DOHH2 (cell line): ENCODE measurements at regions not wholly inside any gene's neighbourhood (a gene's known extent, or its start where the extent isn't known, plus 50 kb on each side); places are given as distances from the start of the nearest gene placed in this dataset.

Source experiments
- H3F3A ChIP-seq: fragments of 200-600 bp; sonication (generic), shearing (Covaris generic); 2 replicates; pipeline ENCODE4 v1.6.0; 2016; ENCODE audit warnings: antibody characterized with exemption, mild to moderate bottlenecking; ENCODE audit not compliant: control insufficient read depth, insufficient read depth
- H3K27ac ChIP-seq: fragments of 200-600 bp; sonication (generic); 2 replicates; pipeline ENCODE4 v1.5.1; 2014; ENCODE audit warnings: low read depth, mild to moderate bottlenecking, low read length, moderate library complexity
- H3K27me3 ChIP-seq: fragments of 200-600 bp; sonication (generic); 2 replicates; pipeline ENCODE4 v1.6.1; 2014; ENCODE audit warnings: mild to moderate bottlenecking, low read length, mixed read lengths; ENCODE audit not compliant: control insufficient read depth
- H3K36me3 ChIP-seq: fragments of 200-600 bp; sonication (generic); 2 replicates; pipeline ENCODE4 v1.6.1; 2014; ENCODE audit warnings: mild to moderate bottlenecking, low read length, moderate library complexity, mixed read lengths; ENCODE audit not compliant: control insufficient read depth
- H3K4me1 ChIP-seq: fragments of 200-600 bp; sonication (generic); 2 replicates; pipeline ENCODE4 v1.6.1; 2014; ENCODE audit warnings: mild to moderate bottlenecking, low read length, mixed read lengths; ENCODE audit not compliant: control insufficient read depth
- H3K4me2 ChIP-seq: fragments of 200-600 bp; sonication (generic); 2 replicates; pipeline ENCODE4 v1.6.0; 2014; ENCODE audit warnings: mild to moderate bottlenecking, low read length, moderate library complexity
- H3K4me3 ChIP-seq: fragments of 200-600 bp; sonication (generic); 2 replicates; pipeline ENCODE4 v1.5.1; 2014; ENCODE audit warnings: mild to moderate bottlenecking, low read length, mixed read lengths
- H3K79me2 ChIP-seq: fragments of 200-600 bp; sonication (generic); 2 replicates; pipeline ENCODE4 v1.6.1; 2014; ENCODE audit warnings: mild to moderate bottlenecking, low read length, mixed read lengths; ENCODE audit not compliant: control insufficient read depth
- H3K9me2 ChIP-seq: fragments of 200-600 bp; sonication (generic); replicated peaks from 2 replicates; pipeline ENCODE4 v1.6.1; 2014; ENCODE audit warnings: mild to moderate bottlenecking, low read length, mixed read lengths; ENCODE audit not compliant: control insufficient read depth
- H3K9me3 ChIP-seq: fragments of 200-600 bp; sonication (generic); 2 replicates; pipeline ENCODE4 v1.6.1; 2014; ENCODE audit warnings: antibody characterized with exemption, low read length, mixed read lengths; ENCODE audit not compliant: control insufficient read depth, insufficient read depth
- H4K20me1 ChIP-seq: fragments of 200-600 bp; sonication (generic); 2 replicates; pipeline ENCODE4 v1.6.0; 2014; ENCODE audit warnings: low read depth, mild to moderate bottlenecking, antibody characterized with exemption, low read length, moderate library complexity; ENCODE audit not compliant: control insufficient read depth, insufficient read depth
- CTCF ChIP-seq: fragments of 200-600 bp; sonication (generic); IDR thresholded peaks from one replicate; pipeline ENCODE4 v1.5.1; 2014; ENCODE audit warnings: antibody characterized with exemption, mild to moderate bottlenecking, low read depth, low read length; ENCODE audit not compliant: poor library complexity, severe bottlenecking
- EZH2phosphoT487 ChIP-seq: fragments of 200-600 bp; sonication (generic); IDR thresholded peaks from 2 replicates; pipeline ENCODE4 v1.6.1; 2017; ENCODE audit warnings: borderline replicate concordance, mild to moderate bottlenecking, antibody characterized with exemption, low read length, moderate library complexity, mixed read lengths

DNA sequence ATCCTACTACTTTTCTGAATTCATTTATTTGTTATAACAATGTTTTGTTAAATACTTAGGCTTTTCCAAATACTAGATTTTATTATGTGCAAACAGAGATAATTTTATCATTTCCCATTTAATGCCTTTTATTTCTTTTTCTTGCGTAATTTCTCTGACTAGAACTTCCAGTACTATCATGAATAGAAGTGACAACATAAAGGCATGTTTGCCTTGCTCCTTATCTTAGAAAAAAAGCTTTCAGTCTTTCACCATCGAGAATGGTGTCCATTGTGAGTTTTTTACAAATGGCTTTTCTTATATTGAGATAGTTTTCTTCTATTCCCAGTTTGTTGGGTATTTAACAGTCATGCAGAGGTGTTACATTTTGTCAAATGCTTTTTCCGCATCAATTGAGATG lies 453.1 kb upstream of the ZP4 start:
- no peaks in the 10 kb centered on the region for H3K9me3 ChIP-seq
- no peaks in the 10 kb centered on the region for H3K36me3 ChIP-seq
- H3K4me1 ChIP-seq: peaks cover 7% of the 10 kb centered on the region
- H3K4me2 ChIP-seq: no peak overlapping the region
- TF ChIP-seq EZH2phosphoT487: no peak
- no peak for TF ChIP-seq CTCF
- H3K4me3 ChIP-seq: no peak overlapping the region
- no peaks in the 10 kb centered on the region for H3F3A ChIP-seq
- H3K79me2 ChIP-seq: no peaks in the 10 kb centered on the region
- H4K20me1 ChIP-seq: no peaks in the 10 kb centered on the region
- no peaks in the 10 kb centered on the region for H3K27me3 ChIP-seq
- H3K9me2 ChIP-seq: no peaks in the 10 kb centered on the region
- H3K27ac ChIP-seq: no peak overlapping the region

- no peaks in the 10 kb centered on the region for H3K79me2 ChIP-seq
- no peaks in the 10 kb centered on the region for H3K27me3 ChIP-seq
- H3K27ac ChIP-seq: no peak overlapping the region
- no peak overlapping the region for H3K4me2 ChIP-seq
- no peaks in the 10 kb centered on the region for H3K9me2 ChIP-seq
- TF ChIP-seq CTCF (no peak), EZH2phosphoT487 (no peak)
- H3K36me3 ChIP-seq: no peaks in the 10 kb centered on the region
- H3F3A ChIP-seq: no peaks in the 10 kb centered on the region
- no peaks in the 10 kb centered on the region for H3K9me3 ChIP-seq
- H3K4me1 ChIP-seq: peaks cover 13% of the 10 kb centered on the region
- H3K4me3 ChIP-seq: no peak overlapping the region
- no peaks in the 10 kb centered on the region for H4K20me1 ChIP-seq
Observed at GRCh38 chr1:238341395-238341794, 450.7 kb upstream of the ZP4 start.

GRCh38 chr1:238340989-238341388 lies 450.3 kb upstream of the ZP4 start:
- Histone ChIP-seq H3K27me3 (no peaks in the 10 kb centered on the region), H3K4me2 (no peak overlapping the region), H3K9me2 (no peaks in the 10 kb centered on the region), H3K4me1 (peaks cover 14% of the 10 kb centered on the region), H3F3A (no peaks in the 10 kb centered on the region), H4K20me1 (no peaks in the 10 kb centered on the region), H3K27ac (no peak overlapping the region), H3K9me3 (no peaks in the 10 kb centered on the region), H3K4me3 (no peak overlapping the region), H3K79me2 (no peaks in the 10 kb centered on the region), H3K36me3 (no peaks in the 10 kb centered on the region)
- TF ChIP-seq CTCF: no peak

DNA sequence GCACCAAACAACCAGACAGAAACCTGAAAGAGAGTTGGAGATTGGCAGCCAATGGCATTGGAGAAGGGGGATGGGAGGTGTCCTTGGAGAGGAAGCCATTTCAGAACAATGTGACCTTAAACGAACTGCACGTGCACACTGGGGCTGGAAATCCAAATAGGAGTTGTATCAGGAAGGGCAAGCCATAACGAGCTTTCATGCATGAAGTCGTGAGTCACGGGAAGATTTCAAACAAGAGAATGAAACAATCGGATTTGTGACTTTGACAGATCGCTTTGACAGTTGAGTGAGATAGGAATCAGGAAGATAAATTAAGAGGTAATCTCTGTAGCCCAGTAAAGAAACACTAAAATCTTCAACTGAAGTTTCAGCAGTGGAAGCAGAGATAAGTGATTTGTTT lies 445.8 kb upstream of the ZP4 start:
- no peaks in the 10 kb centered on the region for H4K20me1 ChIP-seq
- H3F3A ChIP-seq: no peaks in the 10 kb centered on the region
- no peaks in the 10 kb centered on the region for H3K9me2 ChIP-seq
- no peaks in the 10 kb centered on the region for H3K36me3 ChIP-seq
- no peak for TF ChIP-seq EZH2phosphoT487
- TF ChIP-seq CTCF: no peak
- no peaks in the 10 kb centered on the region for H3K27me3 ChIP-seq
- H3K9me3 ChIP-seq: no peaks in the 10 kb centered on the region
- no peak overlapping the region for H3K27ac ChIP-seq
- H3K4me1 ChIP-seq: peaks cover 14% of the 10 kb centered on the region
- H3K4me2 ChIP-seq: no peak overlapping the region
- no peak overlapping the region for H3K4me3 ChIP-seq
- H3K79me2 ChIP-seq: no peaks in the 10 kb centered on the region
